Tibial nerve (tissue), 4 donors: ENCODE measurements at regions not wholly inside any gene's neighbourhood (a gene's known extent, or its start where the extent isn't known, plus 50 kb on each side); places are given as distances from the start of the nearest gene placed in this dataset.

ENCODE experiments used
- CTCF ChIP-seq, 5 experiments: fragments of 200-600 bp in 3 of 5; fragments of 450-650 bp in 2 of 5; sonication (generic) in 3 of 5; IDR thresholded peaks; one replicate each; pipeline ENCODE4 v1.5.1; 2016 to 2019; ENCODE audit warnings: antibody characterized with exemption in 5 of 5, mild to moderate bottlenecking in 3 of 5, moderate library complexity in 2 of 5
- EP300 ChIP-seq, 2 donors: sonication (generic); formaldehyde crosslinking; IDR thresholded peaks; one replicate each; pipeline ENCODE4 v1.6.1; 2017; ENCODE audit warnings: antibody characterized with exemption in 2 of 2, mild to moderate bottlenecking in 1 of 2

- TF ChIP-seq EP300 (IDR thresholded peaks at IDR 0.05) (no peak), CTCF (IDR thresholded peaks at IDR 0.05) (no peak)
Observed at GRCh38 chr4:181672751-181673150, 570.5 kb upstream of the TENM3 start.
